ENCODE measurements at regions not wholly inside any gene's neighbourhood (a gene's known extent, or its start where the extent isn't known, plus 50 kb on each side); places are given as distances from the start of the nearest gene placed in this dataset.

DNA sequence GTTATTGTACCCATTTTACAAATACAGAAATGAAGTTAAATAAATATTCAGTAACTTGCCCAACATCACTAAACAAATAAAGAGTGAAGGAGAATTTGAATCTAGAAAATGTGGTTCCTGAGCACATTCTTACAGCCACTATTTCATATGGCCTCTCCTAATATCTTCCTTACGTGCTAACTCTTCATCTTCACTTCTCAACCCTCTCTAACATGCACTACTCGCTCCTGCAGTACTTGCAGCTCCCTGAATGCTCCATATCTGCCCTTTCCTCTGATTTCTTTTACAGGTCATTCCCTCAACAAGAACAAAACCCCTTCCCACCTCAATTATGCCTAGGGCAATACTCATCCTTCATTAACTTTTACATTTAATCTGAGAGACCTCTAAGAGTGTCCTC lies 711.5 kb downstream of the CETN3 start:
- DNase-seq (ENCODE audit: low read depth) = no peak
- TF ChIP-seq, protein P1, sequence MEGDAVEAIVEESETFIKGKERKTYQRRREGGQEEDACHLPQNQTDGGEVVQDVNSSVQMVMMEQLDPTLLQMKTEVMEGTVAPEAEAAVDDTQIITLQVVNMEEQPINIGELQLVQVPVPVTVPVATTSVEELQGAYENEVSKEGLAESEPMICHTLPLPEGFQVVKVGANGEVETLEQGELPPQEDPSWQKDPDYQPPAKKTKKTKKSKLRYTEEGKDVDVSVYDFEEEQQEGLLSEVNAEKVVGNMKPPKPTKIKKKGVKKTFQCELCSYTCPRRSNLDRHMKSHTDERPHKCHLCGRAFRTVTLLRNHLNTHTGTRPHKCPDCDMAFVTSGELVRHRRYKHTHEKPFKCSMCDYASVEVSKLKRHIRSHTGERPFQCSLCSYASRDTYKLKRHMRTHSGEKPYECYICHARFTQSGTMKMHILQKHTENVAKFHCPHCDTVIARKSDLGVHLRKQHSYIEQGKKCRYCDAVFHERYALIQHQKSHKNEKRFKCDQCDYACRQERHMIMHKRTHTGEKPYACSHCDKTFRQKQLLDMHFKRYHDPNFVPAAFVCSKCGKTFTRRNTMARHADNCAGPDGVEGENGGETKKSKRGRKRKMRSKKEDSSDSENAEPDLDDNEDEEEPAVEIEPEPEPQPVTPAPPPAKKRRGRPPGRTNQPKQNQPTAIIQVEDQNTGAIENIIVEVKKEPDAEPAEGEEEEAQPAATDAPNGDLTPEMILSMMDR (conservative IDR thresholded peaks at IDR 0.05; ENCODE audit: low read depth, low read length) = no peak
- H3K4me3 ChIP-seq (ENCODE audit: low read length) = no peak overlapping the region

DNA sequence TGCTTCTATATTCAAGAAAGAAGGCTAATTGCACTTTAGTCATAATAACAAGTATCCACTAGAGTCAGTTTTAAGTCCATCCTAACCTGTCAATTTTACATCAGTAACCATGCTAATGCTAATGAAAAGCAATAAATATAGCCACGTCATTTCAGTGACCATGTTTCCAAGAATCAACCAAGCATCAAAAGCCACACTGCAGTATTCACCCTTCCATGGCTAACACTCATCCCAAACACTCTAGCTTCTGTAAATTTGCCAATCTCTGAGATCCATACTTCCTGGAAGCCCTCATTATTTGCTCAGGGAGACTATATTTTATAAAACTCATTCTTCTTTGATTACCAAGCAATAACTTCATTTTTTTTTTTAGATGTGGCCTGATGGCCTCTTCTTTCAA lies 712.0 kb downstream of the CETN3 start:
- H3K4me3 ChIP-seq (ENCODE audit: low read length) = no peak overlapping the region
- TF ChIP-seq, protein P1 (conservative IDR thresholded peaks at IDR 0.05; ENCODE audit: low read depth, low read length) = no peak
- no peak for DNase-seq (ENCODE audit: low read depth)

DNA sequence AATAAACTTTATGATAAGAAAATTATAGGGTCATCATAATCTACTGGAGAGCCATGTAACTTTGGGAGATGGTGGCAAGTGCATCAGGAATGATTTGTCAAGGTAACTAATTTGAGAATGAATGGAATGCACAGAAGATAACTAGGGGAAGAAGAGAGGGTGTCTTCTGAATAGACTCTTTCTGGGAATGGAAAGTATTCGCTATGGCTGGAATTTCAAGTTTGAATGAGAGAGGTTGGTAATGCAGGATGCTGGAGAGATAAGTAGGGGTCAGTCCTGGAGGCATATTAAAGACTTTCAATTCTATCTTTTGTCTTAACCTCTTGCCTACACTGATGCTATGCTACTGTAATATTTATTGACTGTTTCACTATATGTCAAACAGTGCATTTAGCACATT lies 714.2 kb downstream of the CETN3 start:
- DNase-seq (ENCODE audit: low read depth) = no peak
- TF ChIP-seq, protein P1 (conservative IDR thresholded peaks at IDR 0.05; ENCODE audit: low read depth, low read length) = no peak
- H3K4me3 ChIP-seq (ENCODE audit: low read length) = no peak overlapping the region

DNA sequence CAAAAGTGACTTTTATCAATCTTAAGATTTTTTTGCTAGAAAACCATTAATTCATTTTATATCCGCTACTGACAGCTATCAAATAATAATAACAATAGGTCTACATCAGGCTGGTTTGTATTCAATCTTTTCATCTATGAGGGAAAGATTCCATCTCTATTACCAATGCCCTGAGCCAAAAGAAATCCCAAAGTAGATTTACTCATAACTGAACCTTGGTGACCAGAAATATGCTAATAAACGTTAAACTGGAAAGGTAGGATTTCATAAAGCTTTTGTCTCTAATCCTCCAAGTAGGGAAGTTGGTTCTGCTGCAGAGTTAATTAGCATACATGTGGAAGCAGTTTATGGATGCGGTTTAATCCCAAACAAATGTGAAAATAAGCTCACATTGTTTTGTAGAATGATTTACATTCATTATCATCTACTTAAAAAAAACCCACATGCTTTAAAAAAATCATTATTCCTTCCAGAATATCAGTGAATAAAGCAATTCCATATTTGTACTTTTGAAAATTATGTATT lies 715.5 kb downstream of the CETN3 start:
- DNase-seq (ENCODE audit: low read depth) = no peak
- H3K4me3 ChIP-seq (ENCODE audit: low read length) = no peak overlapping the region
- TF ChIP-seq, protein P1 (conservative IDR thresholded peaks at IDR 0.05; ENCODE audit: low read depth, low read length) = no peak

DNA sequence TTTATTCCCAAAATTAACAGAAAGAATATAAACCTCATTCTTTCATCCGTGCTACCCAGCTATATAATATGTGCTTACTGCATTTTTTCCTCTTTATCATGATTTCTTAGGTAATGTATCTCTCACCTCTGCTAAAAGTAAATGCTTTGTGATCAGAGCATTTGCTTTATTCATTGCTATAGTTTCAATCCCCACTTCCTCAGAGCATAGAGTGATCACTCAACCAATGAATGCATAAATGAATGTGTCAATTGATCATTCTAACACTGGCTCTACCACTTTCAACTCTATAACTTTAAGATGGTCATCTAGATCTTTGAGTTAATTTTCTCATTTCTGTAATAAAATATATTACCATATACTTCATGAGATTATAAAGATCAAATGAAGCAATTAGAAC lies 719.2 kb downstream of the CETN3 start:
- no peak overlapping the region for H3K4me3 ChIP-seq (ENCODE audit: low read length)
- DNase-seq (ENCODE audit: low read depth) = no peak
- TF ChIP-seq, protein P1 (conservative IDR thresholded peaks at IDR 0.05; ENCODE audit: low read depth, low read length) = no peak

DNA sequence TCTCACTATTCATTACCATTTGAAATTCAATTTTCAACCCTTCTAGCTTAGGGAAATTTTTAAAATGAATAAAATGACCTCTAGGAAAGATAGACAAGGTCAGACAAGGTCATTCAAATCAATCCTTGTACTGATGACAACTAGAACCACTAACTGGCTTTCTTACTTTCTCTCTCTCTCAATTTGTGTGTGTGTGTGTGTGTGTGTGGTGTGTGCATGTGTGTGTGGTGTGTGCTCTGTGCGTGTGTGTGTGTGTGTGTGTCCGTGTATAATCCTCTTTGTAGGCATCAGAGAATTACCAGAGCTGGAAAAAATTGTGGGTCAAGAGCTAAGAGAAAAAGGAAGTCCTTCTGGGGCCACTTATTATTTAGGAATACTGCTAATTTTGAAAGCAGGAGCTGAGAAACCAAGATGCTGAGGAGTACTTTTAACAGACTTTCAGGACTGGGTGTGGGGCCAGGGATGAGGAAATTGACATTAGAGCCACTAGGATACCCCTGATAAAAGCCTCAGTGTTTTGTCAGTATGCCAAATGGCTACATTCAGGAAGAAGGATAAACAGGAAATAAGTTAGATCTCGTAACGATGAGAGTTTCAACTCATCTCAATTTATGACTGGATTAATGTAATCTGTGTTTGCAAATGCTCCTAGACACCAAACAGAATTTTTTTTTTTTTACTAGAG lies 723.3 kb downstream of the CETN3 start:
- no peak for DNase-seq (ENCODE audit: low read depth)
- no peak overlapping the region for H3K4me3 ChIP-seq (ENCODE audit: low read length)
- TF ChIP-seq, protein P1 (conservative IDR thresholded peaks at IDR 0.05; ENCODE audit: low read depth, low read length) = no peak

DNA sequence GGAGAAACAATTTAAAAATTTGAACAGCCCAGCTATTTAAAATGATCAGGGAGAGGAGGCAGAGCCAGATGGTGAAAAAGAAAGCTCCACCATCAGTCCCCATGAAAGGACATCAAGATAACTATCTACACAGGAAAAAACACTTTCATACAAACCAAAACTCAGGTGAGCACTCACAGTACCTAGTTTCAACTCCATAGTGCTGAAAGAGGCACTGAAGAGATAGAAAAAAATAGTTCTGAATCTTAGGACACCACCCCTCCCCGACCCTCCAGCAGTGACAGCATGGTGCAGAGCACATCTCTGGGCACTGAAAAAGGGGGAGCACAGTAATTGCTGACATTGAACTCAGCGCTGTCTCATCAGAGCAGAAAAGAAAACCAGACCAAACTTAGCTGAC lies 732.9 kb downstream of the CETN3 start:
- TF ChIP-seq, protein P1 (conservative IDR thresholded peaks at IDR 0.05; ENCODE audit: low read depth, low read length) = no peak
- no peak overlapping the region for H3K4me3 ChIP-seq (ENCODE audit: low read length)
- DNase-seq (ENCODE audit: low read depth) = no peak

All from retinal pigment epithelial cell (primary cell).